K562 (cell line): ENCODE measurements at regions not wholly inside any gene's neighbourhood (a gene's known extent, or its start where the extent isn't known, plus 50 kb on each side); places are given as distances from the start of the nearest gene placed in this dataset.

Source experiments
- ATAC-seq: fragments of 200-7000 bp; cut with Tn5 transposase; 3 replicates; pipeline ENCODE4 v1.9.1; 2020; ENCODE audit warnings: moderate library complexity
- BruUV-seq: library from RNA; stranded (reverse); fragments of 400-500 nt; replicated peaks from 2 replicates; lab custom pipeline; 2021; lab: Mats Ljungman, UMichigan
- CTCF ChIA-PET: fragments of 300-600 bp; formaldehyde crosslinking; extraction: SDS; loops from one replicate; lab custom pipeline; 2021; ENCODE audit warnings: low intra/inter-chr PET ratio; lab: Yijun Ruan, JAX
- POLR2A ChIA-PET: fragments of 300-600, 350-650 bp; sonication (Branson Sonifier 250); formaldehyde crosslinking; extraction: SDS; loops from one replicate; lab custom pipeline; 2021; ENCODE audit warnings: antibody characterized with exemption, inconsistent platforms; lab: Yijun Ruan, JAX
- DNase-seq, 4 experiments: peaks; one replicate each; pipeline versions ENCODE4 v3.0.0 to v3.0.0-alpha.2; 2011 to 2018; ENCODE audit warnings: low spot score in 3 of 4, mixed read lengths in 3 of 4; ENCODE audit errors: extremely low read depth in 1 of 4
- FAIRE-seq: peaks from 2 replicates; lab custom pipeline; 2011; peaks lifted over from hg19 to GRCh38; lab: Jason Lieb, UNC
- H2AFZ ChIP-seq: 2 replicates; pipeline ENCODE4 v1.6.0; 2011; ENCODE audit warnings: low read depth, low read length, control low read depth, inconsistent platforms
- H3K27ac ChIP-seq: fragments of 200-600 bp; 3 replicates; pipeline ENCODE4 v1.8.0; 2011; ENCODE audit warnings: low read depth, mild to moderate bottlenecking, control low read depth, inconsistent platforms, low read length, moderate library complexity, mixed read lengths; ENCODE audit errors: extremely low read depth
- H3K27me3 ChIP-seq, 2 experiments: fragments of 300-600 bp in 1 of 2; 2 replicates in 1 of 2; 3 replicates in 1 of 2; pipeline versions ENCODE4 v1.6.0 to v1.8.0; 2011; ENCODE audit warnings: inconsistent platforms in 2 of 2, low read length in 2 of 2, mild to moderate bottlenecking in 1 of 2, mixed read lengths in 1 of 2, moderate library complexity in 1 of 2; ENCODE audit not compliant: control insufficient read depth in 2 of 2, insufficient read depth in 2 of 2
- H3K36me3 ChIP-seq: fragments of 300-600 bp; 3 replicates; pipeline ENCODE4 v1.8.0; 2011; ENCODE audit warnings: mild to moderate bottlenecking, low read length, inconsistent platforms; ENCODE audit not compliant: control insufficient read depth, insufficient read depth
- H3K4me1 ChIP-seq, 2 experiments: fragments of 200-600 bp in 1 of 2; replicated peaks in 1 of 2; 2 replicates in 1 of 2; 3 replicates in 1 of 2; pipeline versions ENCODE4 v1.5.1 to v1.8.0; 2011; ENCODE audit warnings: inconsistent platforms in 2 of 2, low read length in 2 of 2, mild to moderate bottlenecking in 1 of 2, mixed read lengths in 1 of 2, moderate library complexity in 1 of 2; ENCODE audit not compliant: control insufficient read depth in 2 of 2, insufficient read depth in 2 of 2
- H3K4me2 ChIP-seq: 2 replicates; pipeline ENCODE4 v1.6.1; 2011; ENCODE audit warnings: low read length, control low read depth, inconsistent platforms, mixed read lengths; ENCODE audit not compliant: insufficient read depth
- H3K4me3 ChIP-seq: fragments of 200-600 bp; sonication (generic), shearing (Covaris generic); 2 replicates; pipeline ENCODE4 v1.5.1; 2016; ENCODE audit warnings: control low read depth, inconsistent platforms
- H3K79me2 ChIP-seq: fragments of 200-600 bp; 3 replicates; pipeline ENCODE4 v1.8.0; 2011; ENCODE audit warnings: low read length, inconsistent platforms; ENCODE audit not compliant: control insufficient read depth, insufficient read depth
- H3K9ac ChIP-seq, 2 experiments: 2 replicates each; pipeline versions ENCODE4 v1.6.0 to v1.6.1; 2011; ENCODE audit warnings: low read depth in 2 of 2, low read length in 2 of 2, control low read depth in 1 of 2, inconsistent platforms in 1 of 2, mild to moderate bottlenecking in 1 of 2, mixed read lengths in 1 of 2; ENCODE audit not compliant: insufficient read depth in 1 of 2
- H3K9me1 ChIP-seq: one replicate; pipeline ENCODE4 v1.6.0; 2011; ENCODE audit warnings: inconsistent platforms, mild to moderate bottlenecking, low read length, moderate library complexity; ENCODE audit not compliant: control insufficient read depth, insufficient read depth
- H3K9me3 ChIP-seq: replicated peaks from 2 replicates; pipeline ENCODE4 v1.5.1; 2011; ENCODE audit warnings: low read depth, low read length, inconsistent platforms; ENCODE audit not compliant: control insufficient read depth, insufficient read depth
- H4K20me1 ChIP-seq: replicated peaks from 2 replicates; pipeline ENCODE4 v1.6.1; 2011; ENCODE audit warnings: low read length, inconsistent platforms, mixed read lengths; ENCODE audit not compliant: control insufficient read depth, insufficient read depth
- BRD9 ChIP-seq: fragments of 450-650 bp; IDR thresholded peaks from 2 replicates; pipeline ENCODE4 v1.6.1; 2018; ENCODE audit warnings: low read depth; ENCODE audit not compliant: partially characterized antibody
- HDAC1 ChIP-seq, 2 experiments: fragments of 450-650 bp; IDR thresholded peaks; 2 replicates each; pipeline ENCODE4 v1.6.1; 2016 to 2017; ENCODE audit warnings: inconsistent platforms in 1 of 2, mild to moderate bottlenecking in 1 of 2, moderate library complexity in 1 of 2
- MAFG ChIP-seq: fragments of 450-650 bp; conservative IDR thresholded peaks from 2 replicates; pipeline ENCODE4 v1.6.1; 2016; ENCODE audit warnings: missing genetic modification characterization, missing compliant biosample characterization
- MTA1 ChIP-seq: fragments of 450-650 bp; IDR thresholded peaks from 2 replicates; pipeline ENCODE4 v1.6.1; 2017; ENCODE audit warnings: borderline replicate concordance
- NFYB ChIP-seq: IDR thresholded peaks from 2 replicates; pipeline ENCODE4 v1.6.1; 2011; ENCODE audit warnings: mild to moderate bottlenecking, moderate library complexity; ENCODE audit not compliant: insufficient read length; ENCODE audit errors: extremely low read depth
- NR2C1 ChIP-seq, 2 experiments: fragments of 450-650 bp; IDR thresholded peaks; 2 replicates each; pipeline ENCODE4 v1.6.1; 2017; ENCODE audit warnings: mild to moderate bottlenecking in 2 of 2, antibody characterized with exemption in 1 of 2, inconsistent platforms in 1 of 2, missing compliant biosample characterization in 1 of 2, missing genetic modification characterization in 1 of 2
- SMARCA4 ChIP-seq: fragments of 450-650 bp; IDR thresholded peaks from 2 replicates; pipeline ENCODE4 v1.6.1; 2016
- SMARCB1 ChIP-seq: IDR thresholded peaks from 2 replicates; pipeline ENCODE4 v1.6.1; 2011; ENCODE audit warnings: improper control_type of control experiment, low read depth; ENCODE audit not compliant: insufficient read length
- SMARCC2 ChIP-seq: fragments of 450-650 bp; IDR thresholded peaks from 2 replicates; pipeline ENCODE4 v1.6.1; 2017; ENCODE audit warnings: antibody characterized with exemption, moderate library complexity, mild to moderate bottlenecking, low read depth
- SMARCE1 ChIP-seq: fragments of 450-650 bp; IDR thresholded peaks from 2 replicates; pipeline ENCODE4 v1.7.1; 2016; ENCODE audit warnings: mild to moderate bottlenecking
- ZFP30 ChIP-seq: fragments of 250-450 bp; sonication (Bioruptor Pico); IDR thresholded peaks from 2 replicates; pipeline ENCODE4 v1.8.0; 2022; ENCODE audit warnings: moderate library complexity, mild to moderate bottlenecking, inconsistent platforms, borderline replicate concordance
- ZNF436 ChIP-seq: fragments of 250-450, 450-650 bp; sonication (Bioruptor Pico); formaldehyde crosslinking; IDR thresholded peaks from 2 replicates; pipeline ENCODE4 v1.7.0; 2020; ENCODE audit warnings: mild to moderate bottlenecking
- WGBS: fragments of 100-300 bp; shearing (Covaris generic); methylation state at CpG from one replicate; pipeline ENCODE4 v1.1.6; 2016; ENCODE audit warnings: low coverage, mixed read lengths; ENCODE audit not compliant: insufficient coverage; ENCODE audit errors: missing lambda C conversion rate; 5-methylcytosine and 5-hydroxymethylcytosine counted together
- in situ Hi-C: fragments of 300-500 bp; cut with MboI; formaldehyde crosslinking; loops from 4 replicates; pipeline ENCODE4 v1.15.0; 2018; ENCODE audit warnings: inconsistent platforms, mixed read lengths
- intact Hi-C: fragments of 100-400 bp; cut with micrococcal nuclease; formaldehyde crosslinking; loops from 2 replicates; pipeline ENCODE4 v1.14.2; 2022

DNA sequence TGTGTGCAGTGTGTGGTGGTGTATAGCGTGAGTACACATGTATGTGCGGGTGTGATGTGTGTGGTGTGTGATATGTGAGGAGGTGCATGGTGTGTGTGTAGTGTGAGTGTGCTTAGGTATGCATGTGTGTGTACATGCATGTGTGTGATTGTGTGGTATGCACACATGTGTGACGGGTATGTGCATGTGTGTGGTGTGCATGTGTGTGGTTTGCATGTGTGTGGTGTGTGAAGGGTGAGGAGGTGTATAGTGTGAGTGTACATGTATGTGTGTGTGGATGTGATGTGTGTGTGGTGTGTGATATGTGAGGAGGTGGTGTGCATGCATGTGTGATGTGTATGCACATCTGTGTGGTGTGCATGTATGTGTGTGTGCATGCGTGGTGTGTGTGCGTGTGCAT is 105.6 kb downstream of the CMPK2 start (continued):
- TF ChIP-seq MAFG (tag): no peak
- TF ChIP-seq BRD9: no peak
- no peak for TF ChIP-seq NR2C1 (IDR thresholded peaks at IDR 0.05)
- no peak for TF ChIP-seq NR2C1 (tag; IDR thresholded peaks at IDR 0.05)

DNA sequence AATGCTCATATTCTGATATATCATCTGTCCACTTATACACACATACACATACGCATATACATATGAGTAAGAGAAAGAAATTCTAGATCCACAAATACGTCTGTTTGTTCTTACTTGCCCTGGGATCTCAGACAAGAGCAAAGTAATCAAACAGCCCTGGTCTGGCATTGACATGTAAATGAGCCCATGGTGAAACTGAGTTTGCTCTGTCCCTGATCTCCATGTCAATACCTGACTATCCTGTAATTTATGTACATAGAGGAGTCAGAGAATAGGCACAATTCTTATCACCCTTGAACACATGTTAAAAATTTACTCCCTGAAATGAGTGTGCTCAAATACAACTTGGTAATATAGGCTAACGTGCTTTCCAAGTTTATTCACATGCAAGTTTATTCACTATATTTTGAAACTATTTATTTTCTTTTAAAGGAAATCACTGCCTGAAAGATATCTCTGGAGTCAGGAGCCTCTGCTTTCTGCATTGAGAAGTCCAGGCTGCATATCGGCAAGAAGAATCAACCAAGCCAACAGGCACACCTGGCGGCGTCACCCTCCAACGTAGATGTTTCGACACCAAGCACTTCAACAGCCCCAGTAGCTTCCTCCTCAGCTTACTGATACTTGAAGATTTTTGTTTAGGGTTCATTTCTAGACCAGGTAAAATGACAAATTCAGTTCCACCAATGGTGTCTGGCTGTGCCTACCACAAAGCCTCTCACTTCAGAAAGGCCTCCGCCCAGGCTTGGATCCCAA is 100.6 kb downstream of the CMPK2 start:
- CTCF ChIA-PET: no interaction called here

More for the DNA sequence above, 100.6 kb downstream of the CMPK2 start:
- Histone ChIP-seq H3K4me3 (no peak overlapping the region), H3K36me3 (no peaks in the 10 kb centered on the region), H3K4me1 (0 out of 5 replicates have a peak, but pooled peaks cover 0 to 2% of the 10 kb centered on the region in 2 experiments), H3K27ac (no peak overlapping the region), H4K20me1 (no peaks in the 10 kb centered on the region), H3K9ac (no peak overlapping the region), H3K9me3 (no peaks in the 10 kb centered on the region), H3K27me3 (no peaks in the 10 kb centered on the region; a peak in 1 of 5 replicates), H3K79me2 (no peaks in the 10 kb centered on the region), H2AFZ (no peak overlapping the region), H3K9me1 (no peaks in the 10 kb centered on the region), H3K4me2 (no peak overlapping the region)
- in situ Hi-C loops: no loop called here
- TF ChIP-seq HDAC1 (IDR thresholded peaks at IDR 0.05): no peak
- TF ChIP-seq ZNF436 (CRISPR knock-in tag): no peak
- TF ChIP-seq ZFP30 (CRISPR knock-in tag): no peak
- no peak for TF ChIP-seq SMARCC2
- no peak for TF ChIP-seq SMARCE1
- no peak for TF ChIP-seq SMARCB1
- no peak for TF ChIP-seq NFYB
- TF ChIP-seq MTA1: no peak
- no peak for TF ChIP-seq SMARCA4
- intact Hi-C loops: no loop called here
- ATAC-seq (no peak), FAIRE-seq (no peak), DNase-seq (no peak)
- BruUV-seq: no TSS peak
- WGBS: 2% methylated on average over 9 of the region's 9 CpGs
- POLR2A ChIA-PET: no interaction called here
